ENCODE measurements at regions not wholly inside any gene's neighbourhood (a gene's known extent, or its start where the extent isn't known, plus 50 kb on each side); places are given as distances from the start of the nearest gene placed in this dataset.

GRCh38 chr5:2013301-2014057, 130.8 kb upstream of the IRX4 start:
- Histone ChIP-seq H2AFZ (ENCODE audit: low read depth, low read length, severe bottlenecking) (no peak overlapping the region), H3K4me3 (ENCODE audit: insufficient read depth, low read length, poor library complexity, severe bottlenecking) (no peak overlapping the region), H3K9me2 (replicated peaks; ENCODE audit: insufficient read depth, low read length) (no peaks in the 10 kb centered on the region), H3K4me2 (ENCODE audit: low read depth, low read length, poor library complexity, severe bottlenecking) (no peak overlapping the region), H4K20me1 (ENCODE audit: low read depth, low read length) (no peaks in the 10 kb centered on the region), H3K79me2 (ENCODE audit: insufficient read depth, low read length) (no peaks in the 10 kb centered on the region), H3K36me3 (ENCODE audit: low read length) (no peaks in the 10 kb centered on the region), H3K9ac (ENCODE audit: low read length) (no peak overlapping the region), H3K27me3 (ENCODE audit: low read length) (no peaks in the 10 kb centered on the region), H3K27ac (ENCODE audit: low read depth, low read length) (no peak overlapping the region), H3K9me3 (ENCODE audit: insufficient read depth, low read length) (no peaks in the 10 kb centered on the region), H3F3A (ENCODE audit: insufficient read depth) (no peaks in the 10 kb centered on the region)
- TF ChIP-seq EZH2phosphoT487 (conservative IDR thresholded peaks at IDR 0.05; ENCODE audit: low read length): no peak
- TF ChIP-seq, protein P1, sequence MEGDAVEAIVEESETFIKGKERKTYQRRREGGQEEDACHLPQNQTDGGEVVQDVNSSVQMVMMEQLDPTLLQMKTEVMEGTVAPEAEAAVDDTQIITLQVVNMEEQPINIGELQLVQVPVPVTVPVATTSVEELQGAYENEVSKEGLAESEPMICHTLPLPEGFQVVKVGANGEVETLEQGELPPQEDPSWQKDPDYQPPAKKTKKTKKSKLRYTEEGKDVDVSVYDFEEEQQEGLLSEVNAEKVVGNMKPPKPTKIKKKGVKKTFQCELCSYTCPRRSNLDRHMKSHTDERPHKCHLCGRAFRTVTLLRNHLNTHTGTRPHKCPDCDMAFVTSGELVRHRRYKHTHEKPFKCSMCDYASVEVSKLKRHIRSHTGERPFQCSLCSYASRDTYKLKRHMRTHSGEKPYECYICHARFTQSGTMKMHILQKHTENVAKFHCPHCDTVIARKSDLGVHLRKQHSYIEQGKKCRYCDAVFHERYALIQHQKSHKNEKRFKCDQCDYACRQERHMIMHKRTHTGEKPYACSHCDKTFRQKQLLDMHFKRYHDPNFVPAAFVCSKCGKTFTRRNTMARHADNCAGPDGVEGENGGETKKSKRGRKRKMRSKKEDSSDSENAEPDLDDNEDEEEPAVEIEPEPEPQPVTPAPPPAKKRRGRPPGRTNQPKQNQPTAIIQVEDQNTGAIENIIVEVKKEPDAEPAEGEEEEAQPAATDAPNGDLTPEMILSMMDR (IDR thresholded peaks at IDR 0.05; ENCODE audit: insufficient read depth, low read length, poor library complexity, severe bottlenecking): no peak

- no peaks in the 10 kb centered on the region for H3K36me3 ChIP-seq (ENCODE audit: low read length)
- H3K9me2 ChIP-seq (replicated peaks; ENCODE audit: insufficient read depth, low read length): no peaks in the 10 kb centered on the region
- H3K4me3 ChIP-seq (ENCODE audit: insufficient read depth, low read length, poor library complexity, severe bottlenecking): no peak overlapping the region
- H3K27me3 ChIP-seq (ENCODE audit: low read length): no peaks in the 10 kb centered on the region
- no peak overlapping the region for H3K27ac ChIP-seq (ENCODE audit: low read depth, low read length)
- H3F3A ChIP-seq (ENCODE audit: insufficient read depth): no peaks in the 10 kb centered on the region
- no peak overlapping the region for H3K4me2 ChIP-seq (ENCODE audit: low read depth, low read length, poor library complexity, severe bottlenecking)
- TF ChIP-seq EZH2phosphoT487 (conservative IDR thresholded peaks at IDR 0.05; ENCODE audit: low read length): no peak
- TF ChIP-seq, protein P1 (IDR thresholded peaks at IDR 0.05; ENCODE audit: insufficient read depth, low read length, poor library complexity, severe bottlenecking): no peak
- H3K9ac ChIP-seq (ENCODE audit: low read length): no peak overlapping the region
- H4K20me1 ChIP-seq (ENCODE audit: low read depth, low read length): no peaks in the 10 kb centered on the region
- no peaks in the 10 kb centered on the region for H3K79me2 ChIP-seq (ENCODE audit: insufficient read depth, low read length)
- no peak overlapping the region for H2AFZ ChIP-seq (ENCODE audit: low read depth, low read length, severe bottlenecking)
- no peaks in the 10 kb centered on the region for H3K9me3 ChIP-seq (ENCODE audit: insufficient read depth, low read length)
Observed at GRCh38 chr5:2012885-2013284, 130.2 kb upstream of the IRX4 start.

- Histone ChIP-seq H3K4me2 (ENCODE audit: low read depth, low read length, poor library complexity, severe bottlenecking) (no peak overlapping the region), H3K27ac (ENCODE audit: low read depth, low read length) (no peak overlapping the region), H3K79me2 (ENCODE audit: insufficient read depth, low read length) (no peaks in the 10 kb centered on the region), H4K20me1 (ENCODE audit: low read depth, low read length) (no peaks in the 10 kb centered on the region), H3K36me3 (ENCODE audit: low read length) (no peaks in the 10 kb centered on the region), H3K27me3 (ENCODE audit: low read length) (no peaks in the 10 kb centered on the region), H3F3A (ENCODE audit: insufficient read depth) (no peaks in the 10 kb centered on the region), H3K9me2 (replicated peaks; ENCODE audit: insufficient read depth, low read length) (no peaks in the 10 kb centered on the region), H2AFZ (ENCODE audit: low read depth, low read length, severe bottlenecking) (no peak overlapping the region), H3K9ac (ENCODE audit: low read length) (no peak overlapping the region), H3K9me3 (ENCODE audit: insufficient read depth, low read length) (no peaks in the 10 kb centered on the region), H3K4me3 (ENCODE audit: insufficient read depth, low read length, poor library complexity, severe bottlenecking) (no peak overlapping the region)
- TF ChIP-seq, protein P1 (IDR thresholded peaks at IDR 0.05; ENCODE audit: insufficient read depth, low read length, poor library complexity, severe bottlenecking): no peak
- no peak for TF ChIP-seq EZH2phosphoT487 (conservative IDR thresholded peaks at IDR 0.05; ENCODE audit: low read length)
Observed at GRCh38 chr5:2011481-2012411, 129.0 kb upstream of the IRX4 start.
